DMS153 treated with DMSO at 0.1 percent for 48 hours (cell line): ENCODE measurements at regions not wholly inside any gene's neighbourhood (a gene's known extent, or its start where the extent isn't known, plus 50 kb on each side); places are given as distances from the start of the nearest gene placed in this dataset.
"Not testable (repeated sequence)": the region's sequence is repeated elsewhere in the genome, so short reads cannot be mapped to it uniquely, and the experiment has no call there.

Source experiments
- DNase-seq: peaks from one replicate; lab custom pipeline; 2025; ENCODE audit not compliant: unreplicated experiment; lab: John Stamatoyannopoulos, UW

DNA sequence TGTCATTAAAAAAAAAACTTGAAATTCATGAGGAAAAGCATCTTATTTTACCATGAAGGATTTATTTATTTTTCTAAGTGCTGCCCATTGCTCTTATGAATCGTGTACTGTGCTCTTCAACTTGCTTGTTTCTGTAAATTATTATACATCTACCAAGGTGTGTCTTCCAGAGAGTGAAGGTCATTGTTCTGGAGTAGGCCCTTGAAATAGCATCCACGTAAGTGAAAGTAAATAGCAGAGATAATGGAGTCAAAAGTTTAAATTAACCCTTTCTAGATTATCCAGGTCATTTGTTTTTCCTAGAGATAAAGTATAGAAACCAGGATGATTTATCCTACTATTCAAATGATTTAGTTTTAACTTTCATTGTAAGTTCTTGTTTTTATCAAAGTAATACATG lies 473.1 kb downstream of the DIRAS2 start:
- peak; percentile 32 for DNase-seq

DNA sequence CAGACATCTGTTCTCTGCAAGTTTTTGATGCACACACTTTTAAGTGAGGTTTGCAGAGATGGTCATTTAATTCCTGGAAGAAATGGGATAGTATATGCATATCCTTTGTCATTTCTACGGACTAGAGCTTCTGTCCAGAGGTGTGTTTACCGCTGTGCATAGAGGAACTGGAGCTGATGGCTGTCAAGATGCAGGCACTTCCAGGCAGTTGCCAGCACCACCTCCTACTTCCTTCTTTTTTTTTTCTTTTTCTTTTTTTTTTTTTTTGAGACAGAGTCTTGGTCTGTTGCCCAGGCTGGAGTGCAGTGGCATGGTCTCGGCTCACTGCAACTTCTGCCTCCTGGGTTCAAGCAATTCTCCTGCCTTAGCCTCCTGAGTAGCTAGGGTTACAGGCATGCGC lies 468.7 kb downstream of the DIRAS2 start:
- DNase-seq, result not testable (repeated sequence)

DNA sequence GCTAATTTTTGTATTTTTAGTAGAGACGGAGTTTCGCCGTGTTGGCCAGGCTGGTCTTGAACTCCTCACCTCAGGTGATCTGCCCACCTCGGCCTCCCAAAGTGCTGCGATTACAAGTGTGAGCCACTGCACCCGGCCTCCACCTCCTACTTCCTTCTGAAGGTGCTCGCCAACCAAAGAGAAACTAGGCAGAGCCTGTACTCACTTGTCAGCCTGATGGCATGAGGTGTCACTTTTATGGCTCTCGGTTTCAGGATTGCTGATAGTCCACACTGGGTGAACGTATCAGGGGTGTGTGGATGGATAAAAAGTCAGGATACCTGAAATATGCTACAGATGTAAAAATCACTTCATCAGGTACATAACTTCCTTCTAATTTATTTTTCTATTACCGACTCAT lies 468.3 kb downstream of the DIRAS2 start:
- not testable (repeated sequence) for DNase-seq

DNA sequence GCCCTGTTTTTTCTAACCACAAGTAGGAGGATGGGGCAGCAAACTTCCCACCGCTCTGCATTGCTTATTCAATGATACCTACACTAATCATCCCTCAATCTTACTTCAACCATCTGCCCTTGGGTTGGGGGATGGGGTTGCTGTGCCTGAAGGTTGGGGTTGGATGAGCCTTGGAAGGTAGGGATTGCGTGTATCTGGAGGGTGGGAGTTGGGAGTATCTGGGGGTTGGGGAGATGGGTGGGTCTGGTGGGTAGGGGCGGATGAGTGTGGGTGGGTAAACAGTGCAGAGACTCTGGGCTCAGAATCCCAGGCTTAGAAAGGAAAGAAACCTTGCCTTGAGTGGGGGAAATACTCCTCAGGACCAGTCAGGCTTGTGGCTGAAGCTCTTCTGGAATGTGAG lies 467.4 kb downstream of the DIRAS2 start:
- DNase-seq, result no peak

DNA sequence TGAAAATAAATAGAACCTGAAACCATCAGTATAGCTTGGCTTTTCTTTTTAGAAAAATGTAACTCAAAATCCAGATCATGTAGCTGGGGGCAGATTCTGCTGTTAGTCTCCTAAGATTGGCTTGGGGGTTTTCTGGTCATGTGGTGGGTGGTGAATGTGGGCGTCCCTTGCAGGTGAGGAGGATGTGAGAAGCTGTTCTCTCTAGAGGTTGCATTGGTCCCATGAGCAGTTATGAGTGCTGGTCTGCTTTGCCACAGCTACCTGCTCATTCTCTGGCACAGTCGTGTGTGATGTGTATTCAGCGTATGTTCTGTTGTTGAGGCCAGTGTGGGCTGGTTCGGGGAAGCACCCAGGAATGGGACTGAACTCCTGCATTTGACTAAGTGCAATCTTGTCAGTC lies 466.8 kb downstream of the DIRAS2 start:
- DNase-seq, result no peak

DNA sequence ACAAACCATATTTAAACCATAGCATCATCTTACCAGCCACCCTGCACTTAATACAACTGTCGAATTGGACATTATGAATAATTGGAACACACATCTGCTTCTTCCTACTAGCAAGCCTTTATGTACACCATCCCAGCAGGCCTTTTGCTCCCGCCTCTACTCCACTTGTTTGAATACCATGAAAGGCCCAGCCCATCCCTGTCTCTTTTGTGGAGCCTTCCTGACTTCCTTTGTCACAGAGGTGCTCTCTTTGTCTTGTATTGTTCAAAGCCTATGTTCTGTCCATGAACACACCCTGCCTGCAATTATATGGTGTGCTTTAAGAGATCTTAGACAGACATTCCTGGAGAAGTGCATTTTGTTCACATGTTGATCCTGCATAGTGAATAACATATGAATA lies 465.7 kb downstream of the DIRAS2 start:
- peak; percentile 100 for DNase-seq

DNA sequence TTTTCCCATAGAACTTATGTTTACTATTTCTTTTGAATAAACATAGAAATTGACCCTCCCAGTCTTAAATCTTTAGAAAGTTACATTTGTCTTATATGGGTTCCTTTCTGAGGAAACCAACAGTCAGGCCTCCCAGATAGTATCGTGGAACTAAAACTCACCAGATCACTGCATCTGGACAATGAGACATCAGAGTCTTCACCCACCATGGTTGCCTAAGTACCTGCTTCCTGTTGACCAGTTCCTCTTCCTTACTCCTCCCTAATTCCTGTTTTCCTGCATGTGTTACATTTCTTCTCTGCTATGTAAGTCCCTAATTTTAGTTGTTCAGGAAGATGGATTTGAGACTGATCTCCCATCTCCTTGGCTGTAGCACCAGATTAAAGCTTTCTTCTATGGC lies 462.2 kb downstream of the DIRAS2 start:
- no peak for DNase-seq

DNA sequence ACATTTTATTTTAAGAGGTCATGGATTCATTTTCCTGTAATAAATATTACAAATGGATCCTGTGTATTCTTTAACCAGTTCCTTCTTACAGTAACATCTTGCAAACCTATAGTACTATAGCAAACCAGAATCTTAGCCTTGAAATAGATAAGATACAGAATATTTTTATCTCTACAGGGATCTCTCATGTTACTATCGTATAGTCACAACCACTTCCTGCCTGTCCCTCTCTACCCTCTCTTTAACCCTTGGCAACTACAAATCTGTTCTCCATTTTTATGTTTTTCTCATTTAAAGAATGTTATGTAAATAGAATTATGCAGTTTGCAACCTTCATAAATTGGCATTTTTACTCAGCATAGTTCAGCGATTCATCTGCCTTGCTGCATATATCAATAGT lies 454.0 kb downstream of the DIRAS2 start:
- no peak for DNase-seq

DNA sequence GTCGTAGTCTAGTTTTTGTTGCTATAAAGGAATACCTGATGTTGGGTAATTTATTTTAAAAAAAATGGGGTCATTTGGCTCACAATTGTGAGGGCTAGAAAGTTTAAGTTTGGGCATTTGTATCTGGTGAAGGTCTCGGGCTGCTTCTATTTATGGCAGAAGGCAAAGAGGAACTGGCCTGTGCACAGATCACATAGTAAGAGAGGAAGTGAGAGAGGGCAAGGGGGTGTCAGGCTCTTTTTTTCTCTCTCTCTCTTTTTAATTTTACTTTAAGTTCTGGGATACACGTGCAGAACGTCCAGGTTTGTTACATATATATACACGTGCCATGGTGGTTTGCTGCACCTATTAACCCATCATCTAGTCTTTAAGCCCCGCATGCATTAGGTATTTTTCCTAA lies 453.3 kb downstream of the DIRAS2 start:
- no peak for DNase-seq

DNA sequence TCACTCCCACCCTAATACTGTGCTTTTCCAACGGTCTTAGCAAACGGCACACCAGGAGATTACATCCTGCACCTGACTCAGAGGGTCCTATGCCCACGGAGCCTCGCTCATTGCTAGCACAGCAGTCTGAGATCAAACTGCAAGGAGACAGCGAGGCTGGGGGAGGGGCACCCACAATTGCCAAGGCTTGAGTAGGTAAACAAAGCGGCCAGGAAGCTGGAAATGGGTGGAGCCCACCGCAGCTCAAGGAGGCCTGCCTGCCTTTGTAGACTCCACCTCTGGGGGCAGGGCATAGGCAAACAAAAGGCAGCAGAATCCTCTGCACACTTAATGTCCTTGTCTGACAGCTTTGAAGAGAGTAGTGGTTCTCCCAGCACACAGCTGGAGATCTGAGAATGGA lies 450.2 kb downstream of the DIRAS2 start:
- not testable (repeated sequence) for DNase-seq

DNA sequence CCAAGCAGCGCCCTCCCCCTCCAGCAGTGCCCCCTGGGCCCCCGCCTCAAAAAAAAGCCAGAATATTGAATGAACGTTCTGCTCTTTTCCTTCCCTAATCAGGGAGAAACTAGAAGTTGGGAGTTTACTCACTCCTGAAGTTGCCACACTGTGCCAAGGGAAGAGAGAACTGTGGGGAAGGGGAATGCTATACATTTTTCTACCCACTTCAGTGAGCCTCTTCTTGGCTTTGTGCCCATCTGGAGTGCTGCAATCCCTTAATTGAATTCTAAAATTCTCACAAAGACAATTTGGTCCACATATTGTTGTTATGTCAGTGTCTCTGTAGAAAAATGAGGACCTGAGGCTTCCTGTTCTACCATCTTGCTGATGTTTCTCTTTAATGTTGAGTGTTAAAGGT lies 443.7 kb downstream of the DIRAS2 start:
- DNase-seq, result no peak

DNA sequence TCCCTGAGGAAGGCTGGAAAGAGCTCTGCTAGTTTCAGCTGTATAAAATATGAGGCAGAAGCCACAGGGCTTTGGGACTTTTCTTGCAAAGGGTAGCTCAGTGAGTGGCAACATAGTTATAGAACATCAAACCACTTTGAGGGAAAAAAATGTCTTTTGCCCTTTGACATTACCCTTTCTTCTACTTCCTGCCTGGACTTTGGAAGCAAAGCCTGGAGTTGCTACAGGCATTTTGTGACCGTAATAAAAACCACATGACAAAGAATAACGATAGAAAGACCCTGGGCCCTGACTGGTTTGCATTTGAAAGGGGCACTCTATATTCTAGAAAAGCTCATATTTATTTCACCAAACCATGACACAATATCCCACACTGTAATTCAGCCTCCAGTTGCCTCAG lies 440.9 kb downstream of the DIRAS2 start:
- DNase-seq, result no peak

DNA sequence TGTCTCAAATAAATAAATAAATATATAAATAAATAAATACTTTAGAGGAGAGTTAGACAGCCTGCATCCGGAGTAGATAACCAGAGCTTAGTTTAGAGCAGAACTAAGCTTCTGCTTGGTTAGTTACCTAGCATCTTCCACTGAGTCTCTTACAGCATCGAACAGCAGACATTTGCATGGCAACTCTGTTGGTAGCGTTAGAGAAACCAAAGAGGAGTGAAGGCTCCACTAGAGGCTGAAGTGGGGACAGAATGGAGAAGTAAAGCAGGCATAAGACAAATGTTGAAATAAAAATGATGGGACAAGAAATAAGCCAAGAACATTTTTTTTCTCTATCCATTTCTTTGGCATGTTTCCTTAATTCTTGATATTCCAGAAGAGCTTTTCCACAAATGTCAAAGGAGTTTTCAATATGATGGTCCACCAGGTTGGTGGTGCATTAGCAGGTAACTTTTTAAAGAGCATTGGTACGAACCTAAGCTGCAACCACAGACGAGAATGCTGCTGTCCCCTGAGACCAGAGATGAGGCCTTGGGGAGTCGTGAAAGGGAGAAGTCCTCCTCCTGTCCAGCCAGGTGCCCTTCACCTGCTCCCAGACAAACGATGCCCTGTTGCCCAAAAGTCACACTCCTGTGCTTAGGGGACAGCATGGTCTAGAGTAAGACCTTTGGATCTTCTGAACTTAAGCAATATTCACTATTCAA lies 438.3 kb downstream of the DIRAS2 start:
- DNase-seq, result no peak

DNA sequence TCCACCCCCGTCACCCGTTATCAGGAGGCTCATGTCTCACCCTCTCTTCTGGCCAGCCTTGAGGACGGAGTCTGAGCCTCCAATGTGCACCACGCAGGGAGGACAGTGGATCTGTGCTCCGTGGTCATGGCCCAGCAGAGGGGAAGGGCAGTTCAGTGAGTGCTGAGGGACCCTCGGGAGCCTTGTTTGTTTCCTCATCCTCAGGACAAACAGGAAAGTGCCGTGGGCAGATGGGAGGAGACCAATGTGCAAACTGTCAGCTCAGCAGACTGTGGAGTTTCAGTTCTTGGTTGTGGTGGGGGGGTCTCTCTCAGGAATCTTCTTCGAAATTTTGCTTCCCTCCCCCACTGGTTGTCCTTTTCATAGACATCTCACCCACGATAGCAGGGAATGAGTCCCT lies 429.6 kb downstream of the DIRAS2 start:
- DNase-seq, result not testable (repeated sequence)

DNA sequence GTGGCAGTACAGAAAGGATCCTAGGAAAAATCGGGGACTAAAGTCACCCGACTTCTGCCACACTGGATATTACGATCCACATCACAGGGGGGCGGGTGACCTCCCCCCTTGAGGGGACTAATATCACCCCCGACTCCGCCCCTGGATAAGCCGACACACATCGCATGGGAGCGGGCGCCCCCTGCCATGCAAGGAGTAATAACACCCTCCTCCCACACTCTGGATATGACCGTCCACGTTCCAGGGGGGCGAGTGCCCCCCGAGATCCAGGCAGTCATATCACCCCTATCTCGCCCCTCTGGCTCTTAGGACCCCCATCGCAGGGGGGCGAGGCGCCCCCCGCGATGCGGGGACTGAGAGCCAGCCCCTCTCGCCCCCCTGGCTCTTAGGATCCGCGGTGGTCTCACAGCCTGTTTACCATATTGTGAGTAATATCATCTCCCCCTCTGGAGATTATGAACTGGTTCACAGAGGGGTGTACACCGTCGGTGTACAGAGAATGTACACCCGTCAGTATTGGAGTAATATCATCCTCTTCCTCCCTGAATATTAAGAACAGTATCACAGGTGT lies 423.0 kb downstream of the DIRAS2 start:
- DNase-seq, result no peak

DNA sequence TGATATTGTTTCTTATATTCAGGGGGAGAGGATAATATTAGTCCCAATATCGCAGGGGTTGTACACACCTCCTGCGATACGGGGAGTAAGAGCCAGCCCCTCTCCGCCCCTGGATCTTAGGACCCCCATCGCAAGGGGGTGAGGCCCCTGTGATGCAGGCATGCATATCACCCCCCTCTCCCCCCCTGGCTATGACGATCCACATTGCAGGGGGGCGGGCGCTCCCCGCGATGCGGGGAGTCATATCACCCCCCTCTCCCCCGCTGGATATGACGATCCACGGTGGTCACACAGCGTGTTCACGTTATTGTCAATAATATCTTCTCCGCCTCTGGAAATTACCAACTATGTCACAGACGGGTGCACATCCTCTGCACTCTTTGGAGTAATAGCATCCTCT lies 420.7 kb downstream of the DIRAS2 start:
- DNase-seq, result not testable (repeated sequence)

DNA sequence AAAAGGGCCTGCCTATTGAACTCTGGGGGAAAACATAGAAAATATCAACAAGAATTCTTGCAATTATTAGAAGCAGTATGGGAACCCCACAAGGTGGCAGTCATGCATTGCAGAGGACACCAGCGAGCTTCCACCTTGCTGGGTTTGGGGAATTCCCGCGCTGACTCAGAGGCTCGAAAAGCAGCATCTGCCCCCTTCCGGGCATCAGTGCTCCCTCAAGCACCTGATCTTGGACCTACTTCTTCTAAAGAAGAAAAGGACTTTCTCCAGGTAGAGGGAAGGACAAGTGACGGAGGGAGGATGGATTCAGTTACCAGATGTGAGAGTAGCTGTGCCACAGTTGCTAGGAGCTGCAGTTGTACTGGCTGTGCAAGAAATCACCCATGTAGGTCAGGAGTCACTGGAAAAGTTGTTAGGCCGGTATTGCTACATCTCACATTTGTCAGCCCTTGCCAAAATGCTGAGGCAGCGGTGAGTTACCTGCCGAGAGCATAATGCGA lies 415.7 kb downstream of the DIRAS2 start:
- DNase-seq, result peak; percentile 86

DNA sequence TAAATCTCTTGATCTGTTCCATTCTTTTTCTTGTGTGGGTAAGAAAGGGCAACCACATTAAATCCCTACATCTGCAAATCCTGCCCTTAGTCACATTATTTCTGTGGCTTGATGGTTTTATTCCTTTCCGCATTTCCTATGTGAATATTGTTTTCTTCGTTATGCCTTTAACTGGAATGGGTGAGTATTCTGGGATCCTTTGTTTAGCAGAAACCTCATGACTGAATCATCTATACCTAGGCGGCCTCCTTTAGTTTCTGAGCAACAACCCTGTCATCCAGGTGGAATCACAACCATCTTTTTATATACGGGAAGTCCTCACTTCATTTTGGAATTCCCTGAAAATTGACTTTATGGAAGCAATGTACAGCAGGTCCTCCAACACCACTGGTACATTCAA lies 409.5 kb downstream of the DIRAS2 start:
- DNase-seq, result not testable (repeated sequence)

DNA sequence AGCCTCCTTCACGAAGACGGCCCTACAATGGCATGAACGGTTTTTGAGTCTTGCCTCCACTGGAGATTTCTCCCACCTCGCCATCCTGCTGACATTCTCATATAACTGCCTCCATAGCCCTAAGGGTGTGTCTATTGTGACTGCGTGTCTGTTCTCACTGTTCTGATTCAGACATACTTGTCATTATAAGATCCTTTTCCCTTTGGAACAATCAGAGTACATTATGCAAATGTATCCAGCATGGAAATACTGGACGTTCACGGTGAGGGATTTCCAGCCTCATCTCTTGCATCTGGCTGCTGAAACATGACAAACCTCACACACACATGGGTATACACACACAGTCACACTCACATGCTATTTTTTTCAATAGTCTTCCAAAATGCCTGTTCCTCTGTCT lies 402.1 kb downstream of the DIRAS2 start:
- no peak for DNase-seq

DNA sequence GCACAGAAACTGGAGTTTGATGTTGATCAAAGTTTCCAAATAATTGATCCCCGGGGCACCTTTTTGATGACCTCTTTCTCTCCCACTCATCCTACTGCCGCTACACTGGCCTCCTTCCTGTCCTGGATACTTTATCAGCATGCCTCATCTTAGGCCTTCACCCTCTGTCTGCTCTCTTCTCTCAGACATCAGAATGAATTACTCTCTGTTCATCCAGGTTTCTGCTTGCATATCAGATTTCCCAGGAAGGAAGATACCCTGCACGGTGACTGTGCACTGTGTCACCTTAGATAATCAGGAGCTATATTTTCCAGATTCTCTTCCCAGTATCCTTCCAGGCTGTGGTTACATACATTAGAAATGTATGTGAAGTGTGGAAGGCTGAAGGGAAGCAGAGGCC lies 397.0 kb downstream of the DIRAS2 start:
- no peak for DNase-seq

DNA sequence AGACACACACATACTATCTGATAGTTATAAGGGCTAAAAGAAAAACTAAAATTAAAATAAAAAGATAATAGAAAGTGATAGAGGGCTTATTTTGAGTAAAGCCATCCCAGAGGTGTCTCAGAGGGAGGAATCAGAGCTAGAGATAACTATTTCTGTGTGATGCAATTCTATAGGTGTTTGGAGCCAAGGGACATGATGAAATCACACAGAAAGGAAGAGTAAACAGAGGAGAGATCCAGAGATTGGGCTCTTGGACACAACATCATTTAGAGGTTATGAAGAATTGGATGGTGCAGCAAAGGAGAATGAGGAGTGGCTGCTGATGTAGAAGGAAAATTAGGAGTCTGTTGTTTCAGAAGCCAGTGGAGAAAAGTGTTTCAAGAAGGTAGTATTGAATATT lies 393.5 kb downstream of the DIRAS2 start:
- no peak for DNase-seq

DNA sequence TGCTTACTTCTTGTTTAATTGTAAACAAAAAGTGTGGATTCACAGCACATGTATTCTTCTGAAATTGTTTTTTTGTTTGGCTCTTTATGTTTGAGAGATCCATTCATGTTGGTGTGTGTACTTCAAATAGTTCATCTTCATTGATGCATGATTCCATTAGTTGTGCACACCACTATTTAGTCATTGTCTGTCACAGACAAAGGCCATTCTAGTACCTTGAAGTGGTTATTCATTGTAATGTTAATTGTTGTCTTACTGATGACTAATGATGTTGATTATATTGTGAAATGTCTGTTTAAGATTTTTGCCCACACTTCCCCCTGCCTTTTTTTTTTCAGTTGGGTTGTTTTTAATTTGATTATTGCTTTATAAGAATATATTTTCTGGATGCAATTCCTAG lies 391.3 kb downstream of the DIRAS2 start:
- no peak for DNase-seq

DNA sequence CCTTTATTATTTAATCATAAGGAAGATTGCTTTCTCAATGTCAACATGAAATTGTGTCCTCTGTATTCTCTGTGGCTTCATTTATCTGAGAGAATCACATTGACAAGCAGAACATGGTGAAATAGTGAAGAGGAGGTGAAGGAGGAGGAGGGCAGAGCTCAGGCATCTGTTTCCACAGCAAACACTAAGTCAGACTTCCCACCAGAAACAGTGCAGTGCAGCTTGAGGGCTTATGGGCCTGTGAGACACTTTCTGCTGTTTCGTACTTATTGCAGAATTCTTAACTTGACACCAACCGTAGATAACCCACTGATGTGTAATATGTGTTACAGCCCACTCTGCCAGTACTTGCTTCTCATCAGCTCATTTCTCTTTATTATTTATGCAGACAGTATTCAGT lies 386.3 kb downstream of the DIRAS2 start:
- DNase-seq, result no peak
